Hepatocyte (in vitro differentiated cells): ENCODE measurements at regions not wholly inside any gene's neighbourhood (a gene's known extent, or its start where the extent isn't known, plus 50 kb on each side); places are given as distances from the start of the nearest gene placed in this dataset.

Experiments
- CTCF ChIP-seq: fragments of 200-600 bp; sonication (generic); IDR thresholded peaks from 2 replicates; pipeline ENCODE4 v1.5.1; 2016; ENCODE audit warnings: antibody characterized with exemption, mild to moderate bottlenecking; ENCODE audit not compliant: poor library complexity
- EZH2 ChIP-seq: fragments of 200-600 bp; sonication (generic); IDR thresholded peaks from 2 replicates; pipeline ENCODE4 v1.6.1; 2016; ENCODE audit warnings: antibody characterized with exemption, mild to moderate bottlenecking, borderline replicate concordance
- EZH2phosphoT487 ChIP-seq: fragments of 200-600 bp; sonication (generic); IDR thresholded peaks from one replicate; pipeline ENCODE4 v1.6.1; 2018; ENCODE audit warnings: antibody characterized with exemption, mild to moderate bottlenecking, low read depth, moderate library complexity; ENCODE audit not compliant: unreplicated experiment, severe bottlenecking

DNA sequence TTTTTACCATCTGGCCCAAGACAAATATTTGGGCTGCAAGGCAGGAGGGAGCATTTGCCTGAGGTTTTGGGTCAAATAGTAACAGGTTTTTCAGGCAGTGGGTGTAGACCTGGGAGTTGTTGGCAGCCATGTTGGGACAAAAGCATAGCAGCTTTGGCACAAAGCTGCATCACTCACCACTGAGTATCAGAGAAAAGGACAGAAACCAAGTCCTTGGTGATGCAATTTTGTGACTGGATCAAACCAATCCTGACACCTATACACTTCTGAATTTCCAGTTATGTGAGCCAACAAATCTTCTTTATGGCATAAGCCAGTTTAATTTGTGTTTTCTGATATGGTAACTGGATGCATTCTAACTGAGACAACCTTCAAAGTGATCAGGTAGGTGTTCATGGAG lies 144.8 kb upstream of the KRR1 start:
- TF ChIP-seq CTCF (no peak), EZH2phosphoT487 (no peak), EZH2 (no peak)
